ENCODE measurements at regions not wholly inside any gene's neighbourhood (a gene's known extent, or its start where the extent isn't known, plus 50 kb on each side); places are given as distances from the start of the nearest gene placed in this dataset.
A peak's percentile ranks its signal among the peaks of the same experiment; 100 is the strongest.
"Not testable (repeated sequence)": the region's sequence is repeated elsewhere in the genome, so short reads cannot be mapped to it uniquely, and the experiment has no call there.

- Histone ChIP-seq H3K36me3 (replicated peaks in 1 of 2) (no peaks in the 10 kb centered on the region), H3K4me3 (no peak overlapping the region), H3K27me3 (no peaks in the 10 kb centered on the region), H3K9me3 (replicated peaks in 1 of 3) (no peaks in the 10 kb centered on the region), H3K27ac (no peak overlapping the region), H3K4me1 (replicated peaks in 1 of 2) (peaks cover 0 to 5% of the 10 kb centered on the region in 2 donors)
- intact Hi-C loops (cut with DNase I), result no loop called here
- 84 to 88% (median 88%) methylated on average over 12 to 19 of the region's 19 CpGs for WGBS, 4 donors
- TF ChIP-seq CTCF (IDR thresholded peaks at IDR 0.05), result no peak
- DNase-seq, result no peak
Observed at GRCh38 chr2:242064364-242065250, 195.1 kb downstream of the RTP5 start.

- Histone ChIP-seq H3K9me3 (replicated peaks in 1 of 3) (no peaks in the 10 kb centered on the region), H3K36me3 (replicated peaks in 1 of 2) (no peaks in the 10 kb centered on the region), H3K27me3 (no peaks in the 10 kb centered on the region), H3K4me3 (no peak overlapping the region), H3K4me1 (replicated peaks in 1 of 2) (peaks cover 0 to 8% of the 10 kb centered on the region in 2 donors), H3K27ac (no peak overlapping the region)
- 82 to 86% (median 84%) methylated on average over 11 of the region's 11 CpGs for WGBS, 4 donors
- DNase-seq, result no peak
- no peak for TF ChIP-seq POLR2A (IDR thresholded peaks at IDR 0.05)
- no peak for TF ChIP-seq CTCF (IDR thresholded peaks at IDR 0.05)
- intact Hi-C loops (cut with DNase I), result no loop called here
Observed at GRCh38 chr2:242065426-242065825, 195.9 kb downstream of the RTP5 start.

- TF ChIP-seq POLR2A (IDR thresholded peaks at IDR 0.05), result no peak
- no peak for TF ChIP-seq CTCF (IDR thresholded peaks at IDR 0.05)
- H3K9me3 ChIP-seq (replicated peaks in 1 of 3), result no peaks in the 10 kb centered on the region
- 90 to 100% (median 95%) methylated on average over 7 of the region's 7 CpGs for WGBS, 4 donors
- DNase-seq, result no peak
- H3K4me3 ChIP-seq, result no peak overlapping the region
- H3K4me1 ChIP-seq (replicated peaks in 1 of 2), result peaks cover 0 to 12% of the 10 kb centered on the region in 2 donors
- intact Hi-C loops (cut with DNase I), result no loop called here
- peak overlapping the region in 3 of 5 donors; percentile 15 to 79 (median 52) for H3K27ac ChIP-seq
- no peaks in the 10 kb centered on the region for H3K36me3 ChIP-seq (replicated peaks in 1 of 2)
- H3K27me3 ChIP-seq, result no peaks in the 10 kb centered on the region
Observed at GRCh38 chr2:242069018-242069417, 199.5 kb downstream of the RTP5 start.

- DNase-seq, result peak; percentile 48 to 86 (median 83)
- H3K9me3 ChIP-seq (replicated peaks in 1 of 3); intact Hi-C loops (cut with DNase I); H3K36me3 ChIP-seq (replicated peaks in 1 of 2); H3K27me3 ChIP-seq; H3K4me3 ChIP-seq: not testable (repeated sequence)
- 26 to 42% (median 37%) methylated on average over 11 to 12 of the region's 12 CpGs for WGBS, 4 donors
- peaks cover 0 to 12% of the 10 kb centered on the region in 2 donors for H3K4me1 ChIP-seq (replicated peaks in 1 of 2)
- peak overlapping the region in 3 of 5 donors; percentile 54 to 79 (median 72) for H3K27ac ChIP-seq
Observed at GRCh38 chr2:242069938-242070395, 200.4 kb downstream of the RTP5 start.

- H3K4me3 ChIP-seq; H3K27me3 ChIP-seq; H3K9me3 ChIP-seq (replicated peaks in 1 of 3); H3K36me3 ChIP-seq (replicated peaks in 1 of 2); intact Hi-C loops (cut with DNase I): not testable (repeated sequence)
- H3K27ac ChIP-seq, result peak overlapping the region in 3 of 5 donors; percentile 54 to 79 (median 72)
- 86 to 98% (median 89%) methylated on average over 5 to 11 of the region's 11 CpGs for WGBS, 4 donors
- peaks cover 0 to 12% of the 10 kb centered on the region in 2 donors for H3K4me1 ChIP-seq (replicated peaks in 1 of 2)
- DNase-seq, result peak in 1 of 7 donors; percentile 71
Observed at GRCh38 chr2:242070726-242071125, 201.2 kb downstream of the RTP5 start.

- intact Hi-C loops (cut with DNase I); DNase-seq; H3K4me3 ChIP-seq; H3K27me3 ChIP-seq; H3K9me3 ChIP-seq (replicated peaks in 1 of 3); H3K36me3 ChIP-seq (replicated peaks in 1 of 2); H3K27ac ChIP-seq: not testable (repeated sequence)
- H3K4me1 ChIP-seq (replicated peaks in 1 of 2), result peaks cover 0 to 12% of the 10 kb centered on the region in 2 donors
- 88 to 93% (median 91%) methylated on average over 7 of the region's 7 CpGs for WGBS, 4 donors
Observed at GRCh38 chr2:242071377-242071776, 201.8 kb downstream of the RTP5 start.

- H3K4me1 ChIP-seq (replicated peaks in 1 of 2), result peaks cover 0 to 12% of the 10 kb centered on the region in 2 donors
- H3K27me3 ChIP-seq; H3K9me3 ChIP-seq (replicated peaks in 1 of 3); H3K36me3 ChIP-seq (replicated peaks in 1 of 2); DNase-seq; H3K27ac ChIP-seq; intact Hi-C loops (cut with DNase I); H3K4me3 ChIP-seq: not testable (repeated sequence)
- 88 to 96% (median 93%) methylated on average over 9 to 11 of the region's 11 CpGs for WGBS, 4 donors
Observed at GRCh38 chr2:242071936-242072335, 202.4 kb downstream of the RTP5 start.

All from adrenal gland (tissue), 9 donors.